Activated gamma-delta T cell treated with Interleukin-2 at 50 U/mL for 16 hours (primary cell): ENCODE measurements at regions not wholly inside any gene's neighbourhood (a gene's known extent, or its start where the extent isn't known, plus 50 kb on each side); places are given as distances from the start of the nearest gene placed in this dataset.
"Not testable (repeated sequence)": the region's sequence is repeated elsewhere in the genome, so short reads cannot be mapped to it uniquely, and the experiment has no call there.

Experiments used
- DNase-seq: peaks from one replicate; pipeline ENCODE4 v3.0.0-alpha.2; 2020

- DNase-seq = no peak
These were observed 1489.8 kb upstream of the C9orf72 start for GRCh38 chr9:29063031-29063430.

- DNase-seq = no peak
These were observed 1492.9 kb upstream of the C9orf72 start for GRCh38 chr9:29066141-29066640.

GRCh38 chr9:29068461-29068860, 1495.2 kb upstream of the C9orf72 start:
- DNase-seq = no peak

- DNase-seq = no peak
These were observed 1496.1 kb upstream of the C9orf72 start for GRCh38 chr9:29069376-29069775.

GRCh38 chr9:29078063-29078666, 1504.9 kb upstream of the C9orf72 start:
- DNase-seq = no peak

- DNase-seq = no peak
These were observed 1527.5 kb upstream of the C9orf72 start for GRCh38 chr9:29100762-29101161.

GRCh38 chr9:29104166-29104565, 1530.9 kb upstream of the C9orf72 start:
- DNase-seq = not testable (repeated sequence)

- no peak for DNase-seq
These were observed 1545.3 kb upstream of the C9orf72 start for GRCh38 chr9:29118555-29118954.

- no peak for DNase-seq
These were observed 1553.5 kb upstream of the C9orf72 start for GRCh38 chr9:29126783-29127182.

- DNase-seq = no peak
These were observed 1556.5 kb upstream of the C9orf72 start for GRCh38 chr9:29129763-29130162.

GRCh38 chr9:29144476-29144875, 1571.2 kb upstream of the C9orf72 start:
- no peak for DNase-seq

GRCh38 chr9:29150606-29151005, 1577.3 kb upstream of the C9orf72 start:
- no peak for DNase-seq

- no peak for DNase-seq
These were observed 1587.6 kb upstream of the C9orf72 start for GRCh38 chr9:29160763-29161353.

- DNase-seq = no peak
These were observed 1600.9 kb upstream of the C9orf72 start for GRCh38 chr9:29174136-29174535.

- no peak for DNase-seq
These were observed 1603.0 kb upstream of the C9orf72 start for GRCh38 chr9:29176231-29176630.

GRCh38 chr9:29176786-29177185, 1603.5 kb upstream of the C9orf72 start:
- no peak for DNase-seq

GRCh38 chr9:29183971-29184370, 1610.7 kb upstream of the C9orf72 start:
- DNase-seq = no peak

GRCh38 chr9:29188771-29189170, 1615.5 kb upstream of the C9orf72 start:
- not testable (repeated sequence) for DNase-seq

GRCh38 chr9:29189221-29189620, 1615.9 kb upstream of the C9orf72 start:
- DNase-seq = not testable (repeated sequence)

- DNase-seq = no peak
These were observed 1625.6 kb upstream of the C9orf72 start for GRCh38 chr9:29198861-29199260.

GRCh38 chr9:29199975-29200374, 1626.7 kb upstream of the C9orf72 start:
- no peak for DNase-seq

- DNase-seq = no peak
These were observed 1627.4 kb upstream of the C9orf72 start for GRCh38 chr9:29200650-29201049.

GRCh38 chr9:29203244-29203930, 1630.1 kb upstream of the C9orf72 start:
- no peak for DNase-seq

GRCh38 chr9:29208670-29209069, 1635.4 kb upstream of the C9orf72 start:
- no peak for DNase-seq
